SK-N-SH (cell line): ENCODE measurements at regions not wholly inside any gene's neighbourhood (a gene's known extent, or its start where the extent isn't known, plus 50 kb on each side); places are given as distances from the start of the nearest gene placed in this dataset.

Source experiments
- CTCF ChIA-PET: fragments of 300-600, 350-600 bp; formaldehyde crosslinking; extraction: SDS; loops from one replicate; lab custom pipeline; 2021; lab: Yijun Ruan, JAX
- POLR2A ChIA-PET: fragments of 350-600 bp; sonication (Branson Sonifier 250); formaldehyde crosslinking; extraction: SDS; loops from one replicate; lab custom pipeline; 2020; ENCODE audit warnings: antibody characterized with exemption, inconsistent platforms; lab: Yijun Ruan, JAX
- DNase-seq: peaks from one replicate; pipeline ENCODE4 v3.0.0; 2012
- H2AFZ ChIP-seq: fragments of 200-600 bp; sonication (generic); 2 replicates; pipeline ENCODE4 v1.8.1; 2016; ENCODE audit warnings: antibody characterized with exemption, mild to moderate bottlenecking, low read depth
- H3F3A ChIP-seq: fragments of 200-600 bp; sonication (generic); replicated peaks from 2 replicates; pipeline ENCODE3; 2016; ENCODE audit warnings: antibody characterized with exemption, mild to moderate bottlenecking; ENCODE audit not compliant: insufficient read depth
- H3K27ac ChIP-seq, 2 experiments: fragments of 200-500 bp in 1 of 2; fragments of 200-600 bp in 1 of 2; sonication (Bioruptor generic) in 1 of 2; sonication (generic), shearing (Covaris generic) in 1 of 2; 2 replicates each; pipeline versions ENCODE4 v1.5.1 to v1.6.1; 2014 to 2016; ENCODE audit warnings: low read depth in 2 of 2, inconsistent platforms in 1 of 2, low read length in 1 of 2, mild to moderate bottlenecking in 1 of 2, mixed read lengths in 1 of 2
- H3K27me3 ChIP-seq: fragments of 200-600 bp; sonication (generic), shearing (Covaris generic); 2 replicates; pipeline ENCODE4 v1.6.1; 2016; ENCODE audit warnings: mixed run types; ENCODE audit not compliant: insufficient read depth
- H3K36me3 ChIP-seq, 2 experiments: fragments of 200-500 bp in 1 of 2; fragments of 200-600 bp in 1 of 2; sonication (Bioruptor generic) in 1 of 2; sonication (generic) in 1 of 2; replicated peaks in 1 of 2; 2 replicates each; pipeline versions ENCODE3 to v1.5.1; 2014 to 2016; ENCODE audit warnings: low read length in 1 of 2, mild to moderate bottlenecking in 1 of 2; ENCODE audit not compliant: insufficient read depth in 2 of 2, control insufficient read depth in 1 of 2
- H3K4me1 ChIP-seq, 2 experiments: fragments of 200-500 bp in 1 of 2; fragments of 200-600 bp in 1 of 2; sonication (Bioruptor generic) in 1 of 2; sonication (generic), shearing (Covaris generic) in 1 of 2; 2 replicates each; pipeline versions ENCODE4 v1.5.1 to v1.6.1; 2014 to 2016; ENCODE audit warnings: low read depth in 1 of 2, low read length in 1 of 2, mixed run types in 1 of 2; ENCODE audit not compliant: insufficient read depth in 2 of 2, control insufficient read depth in 1 of 2
- H3K4me2 ChIP-seq: fragments of 200-600 bp; sonication (generic), shearing (Covaris generic); 2 replicates; pipeline ENCODE4 v1.6.1; 2017; ENCODE audit warnings: mixed run types
- H3K4me3 ChIP-seq, 2 experiments: fragments of 200-500 bp in 1 of 2; fragments of 200-600 bp in 1 of 2; sonication (Bioruptor generic) in 1 of 2; sonication (generic), shearing (Covaris generic) in 1 of 2; 2 replicates each; pipeline versions ENCODE4 v1.5.1 to v1.8.1; 2014 to 2016; ENCODE audit warnings: low read depth in 2 of 2, inconsistent platforms in 1 of 2, low read length in 1 of 2, mild to moderate bottlenecking in 1 of 2, mixed read lengths in 1 of 2, moderate library complexity in 1 of 2
- H3K79me2 ChIP-seq: fragments of 200-600 bp; sonication (generic); 2 replicates; pipeline ENCODE4 v1.8.1; 2017; ENCODE audit warnings: mild to moderate bottlenecking; ENCODE audit not compliant: insufficient read depth
- H3K9ac ChIP-seq: fragments of 200-600 bp; sonication (generic); 2 replicates; pipeline ENCODE4 v1.6.1; 2017; ENCODE audit warnings: mixed run types
- H3K9me2 ChIP-seq: fragments of 200-600 bp; sonication (generic); 2 replicates; pipeline ENCODE4 v1.6.1; 2017; ENCODE audit warnings: mixed run types
- H3K9me3 ChIP-seq: fragments of 200-600 bp; sonication (generic); 2 replicates; pipeline ENCODE4 v1.6.1; 2017; ENCODE audit warnings: mixed run types, mild to moderate bottlenecking, moderate library complexity
- H4K20me1 ChIP-seq: fragments of 200-600 bp; sonication (generic); 2 replicates; pipeline ENCODE4 v1.6.1; 2017; ENCODE audit warnings: mild to moderate bottlenecking, mixed run types; ENCODE audit not compliant: insufficient read depth
- CTCF ChIP-seq: fragments of 200-600 bp; sonication (generic); IDR thresholded peaks from 2 replicates; pipeline ENCODE4 v1.6.1; 2017; ENCODE audit warnings: antibody characterized with exemption, mild to moderate bottlenecking, moderate library complexity
- EP300 ChIP-seq, 2 experiments: IDR thresholded peaks; 2 replicates each; pipeline versions ENCODE4 v1.4.0 to v1.6.1; 2012; ENCODE audit warnings: borderline replicate concordance in 1 of 2, low read depth in 1 of 2, low read length in 1 of 2
- EZH2phosphoT487 ChIP-seq: fragments of 200-600 bp; sonication (generic); IDR thresholded peaks from 2 replicates; pipeline ENCODE4 v1.6.1; 2017; ENCODE audit warnings: low read depth, mixed run types, mild to moderate bottlenecking, antibody characterized with exemption, moderate library complexity, borderline replicate concordance
- FOSL2 ChIP-seq: IDR thresholded peaks from 2 replicates; pipeline ENCODE4 v1.4.0; 2012; ENCODE audit warnings: low read depth, mild to moderate bottlenecking, moderate library complexity, borderline replicate concordance
- FOXM1 ChIP-seq: IDR thresholded peaks from 2 replicates; pipeline ENCODE4 v1.4.0; 2012; ENCODE audit warnings: low read depth, mild to moderate bottlenecking
- IRF3 ChIP-seq: fragments of 150-350 bp; IDR thresholded peaks from 2 replicates; pipeline ENCODE4 v1.6.1; 2016; ENCODE audit warnings: mild to moderate bottlenecking, low read depth, low read length
- MAX ChIP-seq: IDR thresholded peaks from 2 replicates; pipeline ENCODE4 v1.4.0; 2012; ENCODE audit warnings: low read depth
- NFIC ChIP-seq: IDR thresholded peaks from 2 replicates; pipeline ENCODE4 v1.4.0; 2012; ENCODE audit warnings: borderline replicate concordance
- PBX3 ChIP-seq: IDR thresholded peaks from 2 replicates; pipeline ENCODE4; 2012
- POLR2AphosphoS5 ChIP-seq: IDR thresholded peaks from 2 replicates; pipeline ENCODE4 v1.6.1; 2012; ENCODE audit warnings: low read depth, low read length
- REST ChIP-seq: IDR thresholded peaks from 2 replicates; pipeline ENCODE4 v1.6.1; 2012; ENCODE audit warnings: mild to moderate bottlenecking, low read depth, low read length, moderate library complexity
- SIN3A ChIP-seq: IDR thresholded peaks from 2 replicates; pipeline ENCODE4 v1.6.1; 2012; ENCODE audit warnings: low read depth, mild to moderate bottlenecking, low read length, moderate library complexity, borderline replicate concordance
- TAF1 ChIP-seq: IDR thresholded peaks from 2 replicates; pipeline ENCODE4 v1.6.1; 2012; ENCODE audit warnings: low read depth, mild to moderate bottlenecking, low read length, moderate library complexity, borderline replicate concordance
- TCF12 ChIP-seq: IDR thresholded peaks from 2 replicates; pipeline ENCODE4 v1.4.0; 2012
- USF2 ChIP-seq: fragments of 150-350 bp; IDR thresholded peaks from 2 replicates; pipeline ENCODE4 v1.6.1; 2017; ENCODE audit warnings: antibody characterized with exemption, low read length, low read depth, borderline replicate concordance
- ZBTB33 ChIP-seq: IDR thresholded peaks from 2 replicates; pipeline ENCODE4 v1.4.0; 2012; ENCODE audit warnings: low read depth, borderline replicate concordance
- WGBS: methylation state at CpG from one replicate; pipeline ENCODE4 v1.1.6; 2017; ENCODE audit warnings: low lambda C conversion rate; 5-methylcytosine and 5-hydroxymethylcytosine counted together

GRCh38 chr2:19203866-19204265, 154.6 kb downstream of the OSR1 start:
- no peaks in the 10 kb centered on the region for H3K9me2 ChIP-seq
- TF ChIP-seq ZBTB33, result no peak
- TF ChIP-seq MAX, result no peak
- no peak for TF ChIP-seq REST
- TF ChIP-seq NFIC, result no peak
- TF ChIP-seq EZH2phosphoT487, result no peak
- no peak for TF ChIP-seq SIN3A
- TF ChIP-seq USF2, result no peak
- no peak for TF ChIP-seq TAF1
- TF ChIP-seq IRF3, result no peak
- TF ChIP-seq EP300 (IDR thresholded peaks at IDR 0.05; ENCODE audit: borderline replicate concordance in 1 of 2, low read depth in 1 of 2, low read length in 1 of 2), result no peak
- TF ChIP-seq POLR2AphosphoS5, result no peak
- no peak for TF ChIP-seq CTCF
- no peak for TF ChIP-seq FOSL2
- no peak for TF ChIP-seq PBX3
- no peak for TF ChIP-seq FOXM1
- no peak for TF ChIP-seq TCF12
- TF ChIP-seq, all 33 proteins: peak for 0
- ChIA-PET POLR2A (no interaction called here), CTCF (interaction anchor here (1.0 to 1.3 kb wide), 2 partner anchors 8 to 11 kb away, joined by 3 to 4 read pairs; no protein-coding TSS in a partner anchor)
- no peaks in the 10 kb centered on the region for H3F3A ChIP-seq
- H3K79me2 ChIP-seq, result no peaks in the 10 kb centered on the region
- H3K4me1 ChIP-seq, result no peaks in the 10 kb centered on the region
- H3K9me3 ChIP-seq, result no peaks in the 10 kb centered on the region
- 87% methylated on average over 5 of the region's 5 CpGs for WGBS
- no peak overlapping the region for H3K4me3 ChIP-seq
- H2AFZ ChIP-seq, result no peak overlapping the region
- no peaks in the 10 kb centered on the region for H3K36me3 ChIP-seq
- no peak overlapping the region for H3K4me2 ChIP-seq
- DNase-seq, result no peak
- H3K27ac ChIP-seq, result no peak overlapping the region
- no peak overlapping the region for H3K9ac ChIP-seq
- H3K27me3 ChIP-seq, result no peaks in the 10 kb centered on the region
- H4K20me1 ChIP-seq, result no peaks in the 10 kb centered on the region
